Activated CD8-positive, alpha-beta memory T cell treated with anti-CD3 and anti-CD28 coated beads for 24 hours (primary cell): ENCODE measurements at regions not wholly inside any gene's neighbourhood (a gene's known extent, or its start where the extent isn't known, plus 50 kb on each side); places are given as distances from the start of the nearest gene placed in this dataset.
"Not testable (repeated sequence)": the region's sequence is repeated elsewhere in the genome, so short reads cannot be mapped to it uniquely, and the experiment has no call there.

Experiments used
- DNase-seq: peaks from one replicate; pipeline ENCODE4 v3.0.0-alpha.2; 2020

- no peak for DNase-seq
Measured at GRCh38 chr6:21935142-21935541, 341.6 kb downstream of the SOX4 start.

GRCh38 chr6:21935561-21936028 is 342.0 kb downstream of the SOX4 start:
- DNase-seq = no peak

GRCh38 chr6:21937466-21937865 is 343.9 kb downstream of the SOX4 start:
- no peak for DNase-seq

- DNase-seq = not testable (repeated sequence)
Measured at GRCh38 chr6:21939066-21939465, 345.5 kb downstream of the SOX4 start.

- no peak for DNase-seq
Measured at GRCh38 chr6:21941926-21942325, 348.4 kb downstream of the SOX4 start.

- DNase-seq = no peak
Measured at GRCh38 chr6:21942897-21943296, 349.3 kb downstream of the SOX4 start.

GRCh38 chr6:21946298-21946783 is 350.5 kb downstream of the PRL start:
- DNase-seq = no peak

GRCh38 chr6:21947227-21947626 is 349.6 kb downstream of the PRL start:
- not testable (repeated sequence) for DNase-seq

GRCh38 chr6:21947731-21948386 is 349.0 kb downstream of the PRL start:
- DNase-seq = no peak

- no peak for DNase-seq
Measured at GRCh38 chr6:21949211-21949801, 347.5 kb downstream of the PRL start.

- DNase-seq = no peak
Measured at GRCh38 chr6:21952367-21952766, 344.5 kb downstream of the PRL start.

GRCh38 chr6:21953831-21954801 is 342.7 kb downstream of the PRL start:
- DNase-seq = no peak

- no peak for DNase-seq
Measured at GRCh38 chr6:21955053-21955595, 341.7 kb downstream of the PRL start.

GRCh38 chr6:21955951-21956350 is 340.9 kb downstream of the PRL start:
- DNase-seq = no peak

- DNase-seq = no peak
Measured at GRCh38 chr6:21958428-21958827, 338.4 kb downstream of the PRL start.

GRCh38 chr6:21961226-21961625 is 335.6 kb downstream of the PRL start:
- DNase-seq = no peak

- DNase-seq = no peak
Measured at GRCh38 chr6:21965016-21965415, 331.8 kb downstream of the PRL start.

GRCh38 chr6:21965953-21966539 is 330.8 kb downstream of the PRL start:
- DNase-seq = no peak

- no peak for DNase-seq
Measured at GRCh38 chr6:21967056-21967974, 329.5 kb downstream of the PRL start.

- DNase-seq = no peak
Measured at GRCh38 chr6:21968411-21968810, 328.4 kb downstream of the PRL start.

- DNase-seq = no peak
Measured at GRCh38 chr6:21969192-21969591, 327.6 kb downstream of the PRL start.
